Gastrocnemius medialis (tissue), 4 donors: ENCODE measurements at regions not wholly inside any gene's neighbourhood (a gene's known extent, or its start where the extent isn't known, plus 50 kb on each side); places are given as distances from the start of the nearest gene placed in this dataset.

Source experiments
- ATAC-seq, 2 donors: fragments of 150-250 bp; one replicate each; pipeline ENCODE4 v1.9.1; 2016
- DNase-seq, 2 donors: peaks; one replicate each; pipeline ENCODE4 v3.0.0-alpha.2; 2019
- H3K27ac ChIP-seq, 4 donors: fragments of 200-600 bp; sonication (generic); 1 replicate in 1 of 4; 2 replicates in 3 of 4; pipeline ENCODE4 v1.5.1; 2016 to 2018; ENCODE audit warnings: mild to moderate bottlenecking in 2 of 4, moderate library complexity in 1 of 4
- H3K27me3 ChIP-seq, 3 donors: fragments of 200-600 bp; sonication (generic) in 2 of 3; 1 replicate in 1 of 3; 2 replicates in 2 of 3; pipeline versions ENCODE4 v1.5.1 to v1.6.0; 2016 to 2019; ENCODE audit warnings: mild to moderate bottlenecking in 1 of 3, moderate library complexity in 1 of 3
- H3K36me3 ChIP-seq, 2 donors: fragments of 200-600 bp; sonication (generic) in 1 of 2; one replicate each; pipeline ENCODE4 v1.5.1; 2017 to 2018
- H3K4me1 ChIP-seq, 2 donors: fragments of 200-600 bp; sonication (generic) in 1 of 2; one replicate each; pipeline ENCODE4 v1.5.1; 2016 to 2017; ENCODE audit warnings: mild to moderate bottlenecking in 2 of 2
- H3K4me3 ChIP-seq, 4 donors: fragments of 200-600 bp; sonication (generic) in 3 of 4; 1 replicate in 1 of 4; 2 replicates in 3 of 4; pipeline ENCODE4 v1.5.1; 2016 to 2019; ENCODE audit warnings: mild to moderate bottlenecking in 2 of 4
- H3K9me3 ChIP-seq, 3 donors: fragments of 200-600 bp; sonication (generic) in 2 of 3; 1 replicate in 1 of 3; 2 replicates in 2 of 3; pipeline ENCODE4 v1.5.1; 2016 to 2019
- CTCF ChIP-seq, 5 experiments: fragments of 450-650 bp in 3 of 5; fragments of 200-600 bp in 2 of 5; sonication (generic) in 2 of 5; IDR thresholded peaks in 4 of 5; conservative IDR thresholded peaks in 1 of 5; 1 replicate in 4 of 5; 2 replicates in 1 of 5; pipeline ENCODE4 v1.5.1; 2016 to 2019; ENCODE audit warnings: antibody characterized with exemption in 5 of 5, mild to moderate bottlenecking in 3 of 5, moderate library complexity in 3 of 5
- POLR2A ChIP-seq, 2 donors: fragments of 450-650 bp; IDR thresholded peaks; one replicate each; pipeline ENCODE4 v1.6.1; 2017; ENCODE audit warnings: antibody characterized with exemption in 2 of 2, mild to moderate bottlenecking in 2 of 2, moderate library complexity in 2 of 2
- in situ Hi-C, 4 donors: fragments of 200-750 bp; cut with MboI; loops; one replicate each; pipeline versions ENCODE4 v1.15.0 to v1.8.0; 2017; ENCODE audit warnings: low sequenced_read_pairs in 4 of 4
- intact Hi-C: fragments of 100-400 bp; cut with DNase I; formaldehyde crosslinking; loops from one replicate; pipeline ENCODE4 v1.15.1; 2023; ENCODE audit warnings: low total_unique reads

GRCh38 chrX:122246937-122247336 lies 937.1 kb upstream of the GRIA3 start:
- Histone ChIP-seq H3K36me3 (no peaks in the 10 kb centered on the region), H3K4me3 (no peak overlapping the region), H3K4me1 (no peaks in the 10 kb centered on the region), H3K27ac (no peak overlapping the region), H3K9me3 (no peaks in the 10 kb centered on the region), H3K27me3 (no peaks in the 10 kb centered on the region)
- ATAC-seq (no peak), DNase-seq (no peak)
- intact Hi-C loops (no loop called here), in situ Hi-C loops (no loop called here)
- TF ChIP-seq CTCF (IDR thresholded peaks at IDR 0.05 in 4 of 5, conservative IDR thresholded peaks at IDR 0.05 in 1 of 5) (no peak), POLR2A (IDR thresholded peaks at IDR 0.05) (no peak)

DNA sequence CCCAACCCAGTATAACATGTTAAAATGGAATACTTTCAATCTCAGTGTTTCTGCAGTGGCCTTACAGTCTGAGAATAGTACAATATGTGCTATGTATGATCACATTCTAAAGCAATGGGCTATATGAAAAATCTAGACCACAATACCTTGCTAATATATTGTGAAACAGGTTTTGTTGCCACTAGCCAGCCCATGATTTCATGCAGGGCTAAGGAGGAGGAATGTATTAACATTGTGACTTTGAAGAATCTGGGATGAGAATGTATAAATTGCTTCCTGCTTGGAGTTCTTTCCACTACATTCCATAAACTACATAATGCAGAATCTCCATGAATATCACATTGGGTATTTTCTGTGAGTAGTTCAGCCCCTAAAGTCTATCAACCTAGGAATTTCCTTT lies 935.4 kb upstream of the GRIA3 start:
- in situ Hi-C loops = no loop called here

GRCh38 chrX:122252454-122252853 lies 931.6 kb upstream of the GRIA3 start:
- no peak overlapping the region for H3K27ac ChIP-seq
- TF ChIP-seq POLR2A (IDR thresholded peaks at IDR 0.05) (no peak), CTCF (IDR thresholded peaks at IDR 0.05 in 4 of 5, conservative IDR thresholded peaks at IDR 0.05 in 1 of 5) (no peak)
- intact Hi-C loops (no loop called here), in situ Hi-C loops (no loop called here)
- DNase-seq (no peak), ATAC-seq (no peak)
- H3K4me3 ChIP-seq = no peak overlapping the region
- H3K4me1 ChIP-seq = no peaks in the 10 kb centered on the region
- H3K36me3 ChIP-seq = no peaks in the 10 kb centered on the region
- H3K27me3 ChIP-seq = no peaks in the 10 kb centered on the region
- H3K9me3 ChIP-seq = no peaks in the 10 kb centered on the region

More for the DNA sequence above, 935.4 kb upstream of the GRIA3 start:
- Histone ChIP-seq H3K4me1 (no peaks in the 10 kb centered on the region), H3K27me3 (no peaks in the 10 kb centered on the region), H3K36me3 (no peaks in the 10 kb centered on the region), H3K9me3 (no peaks in the 10 kb centered on the region), H3K4me3 (no peak overlapping the region), H3K27ac (no peak overlapping the region)
- DNase-seq (no peak), ATAC-seq (no peak)
- TF ChIP-seq POLR2A (IDR thresholded peaks at IDR 0.05) = no peak
- TF ChIP-seq CTCF (IDR thresholded peaks at IDR 0.05 in 4 of 5, conservative IDR thresholded peaks at IDR 0.05 in 1 of 5) = no peak
- intact Hi-C loops = no loop called here

GRCh38 chrX:122268353-122268752 lies 915.7 kb upstream of the GRIA3 start:
- no peak for ATAC-seq
- no peaks in the 10 kb centered on the region for H3K27me3 ChIP-seq
- in situ Hi-C loops = no loop called here

More at GRCh38 chrX:122268353-122268752, 915.7 kb upstream of the GRIA3 start:
- intact Hi-C loops = no loop called here
- Histone ChIP-seq H3K27ac (no peak overlapping the region), H3K36me3 (no peaks in the 10 kb centered on the region), H3K4me1 (no peaks in the 10 kb centered on the region), H3K9me3 (no peaks in the 10 kb centered on the region), H3K4me3 (no peak overlapping the region)
- no peak for DNase-seq
- TF ChIP-seq POLR2A (IDR thresholded peaks at IDR 0.05) (no peak), CTCF (IDR thresholded peaks at IDR 0.05 in 4 of 5, conservative IDR thresholded peaks at IDR 0.05 in 1 of 5) (no peak)
